ENCODE measurements at regions not wholly inside any gene's neighbourhood (a gene's known extent, or its start where the extent isn't known, plus 50 kb on each side); places are given as distances from the start of the nearest gene placed in this dataset.

DNA sequence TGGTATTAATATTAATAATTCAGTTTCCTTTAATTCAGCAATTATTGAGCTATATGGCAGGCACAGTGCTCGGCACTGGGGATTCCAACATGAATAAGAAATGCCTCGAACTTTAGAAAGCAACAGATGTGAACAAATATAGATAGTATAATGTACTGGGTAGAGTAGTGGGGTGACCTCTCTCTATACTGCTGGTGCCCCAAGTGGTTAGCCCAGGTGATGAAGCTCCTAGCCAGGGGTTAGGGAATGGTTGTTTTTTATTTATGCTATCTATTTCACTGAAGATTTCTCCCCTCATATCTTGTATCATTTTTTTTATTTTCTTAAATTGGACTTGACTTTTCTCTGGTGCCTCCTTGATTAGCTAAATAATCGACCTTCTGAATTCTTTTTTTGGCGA, 62.1 kb downstream of the BHLHE40 start:
- H3K36me3 ChIP-seq, result no peaks in the 10 kb centered on the region
- no peak overlapping the region for H3K27ac ChIP-seq
- no peak overlapping the region for H3K4me3 ChIP-seq (ENCODE audit: low read depth in 1 of 2, low read length in 1 of 2)
- peaks cover 14 to 16% of the 10 kb centered on the region in 2 experiments for H3K4me1 ChIP-seq (ENCODE audit: control insufficient read depth in 1 of 2, insufficient read depth in 1 of 2, low read depth in 1 of 2, low read length in 1 of 2)
- H3K9me3 ChIP-seq, result no peaks in the 10 kb centered on the region
- H3K27me3 ChIP-seq, result no peaks in the 10 kb centered on the region
- TF ChIP-seq, protein P1, sequence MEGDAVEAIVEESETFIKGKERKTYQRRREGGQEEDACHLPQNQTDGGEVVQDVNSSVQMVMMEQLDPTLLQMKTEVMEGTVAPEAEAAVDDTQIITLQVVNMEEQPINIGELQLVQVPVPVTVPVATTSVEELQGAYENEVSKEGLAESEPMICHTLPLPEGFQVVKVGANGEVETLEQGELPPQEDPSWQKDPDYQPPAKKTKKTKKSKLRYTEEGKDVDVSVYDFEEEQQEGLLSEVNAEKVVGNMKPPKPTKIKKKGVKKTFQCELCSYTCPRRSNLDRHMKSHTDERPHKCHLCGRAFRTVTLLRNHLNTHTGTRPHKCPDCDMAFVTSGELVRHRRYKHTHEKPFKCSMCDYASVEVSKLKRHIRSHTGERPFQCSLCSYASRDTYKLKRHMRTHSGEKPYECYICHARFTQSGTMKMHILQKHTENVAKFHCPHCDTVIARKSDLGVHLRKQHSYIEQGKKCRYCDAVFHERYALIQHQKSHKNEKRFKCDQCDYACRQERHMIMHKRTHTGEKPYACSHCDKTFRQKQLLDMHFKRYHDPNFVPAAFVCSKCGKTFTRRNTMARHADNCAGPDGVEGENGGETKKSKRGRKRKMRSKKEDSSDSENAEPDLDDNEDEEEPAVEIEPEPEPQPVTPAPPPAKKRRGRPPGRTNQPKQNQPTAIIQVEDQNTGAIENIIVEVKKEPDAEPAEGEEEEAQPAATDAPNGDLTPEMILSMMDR (IDR thresholded peaks at IDR 0.05), result no peak

DNA sequence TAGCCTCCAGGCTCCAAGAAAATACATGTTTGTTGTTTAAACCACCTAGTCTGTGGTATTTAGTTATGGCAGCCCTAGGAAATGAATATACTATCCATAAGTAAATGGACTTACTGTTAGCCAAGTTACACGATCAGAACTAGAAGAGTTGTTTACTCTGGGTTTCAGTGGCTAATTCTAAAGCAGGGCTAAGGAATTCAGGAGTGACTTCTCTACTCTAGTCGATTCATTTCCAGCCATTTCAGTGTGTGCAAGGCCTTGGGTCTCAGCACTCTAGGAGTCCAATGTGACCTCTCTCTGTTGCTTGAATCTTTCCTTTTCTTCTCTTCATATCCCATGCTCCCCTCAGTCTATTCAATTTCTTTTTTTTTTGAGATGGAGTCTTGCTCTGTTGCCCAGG, 66.7 kb downstream of the BHLHE40 start:
- Histone ChIP-seq H3K4me1 (ENCODE audit: control insufficient read depth in 1 of 2, insufficient read depth in 1 of 2, low read depth in 1 of 2, low read length in 1 of 2) (no peaks in the 10 kb centered on the region), H3K36me3 (no peaks in the 10 kb centered on the region), H3K27ac (no peak overlapping the region), H3K4me3 (ENCODE audit: low read depth in 1 of 2, low read length in 1 of 2) (no peak overlapping the region), H3K27me3 (no peaks in the 10 kb centered on the region), H3K9me3 (no peaks in the 10 kb centered on the region)
- TF ChIP-seq, protein P1 (IDR thresholded peaks at IDR 0.05), result no peak

DNA sequence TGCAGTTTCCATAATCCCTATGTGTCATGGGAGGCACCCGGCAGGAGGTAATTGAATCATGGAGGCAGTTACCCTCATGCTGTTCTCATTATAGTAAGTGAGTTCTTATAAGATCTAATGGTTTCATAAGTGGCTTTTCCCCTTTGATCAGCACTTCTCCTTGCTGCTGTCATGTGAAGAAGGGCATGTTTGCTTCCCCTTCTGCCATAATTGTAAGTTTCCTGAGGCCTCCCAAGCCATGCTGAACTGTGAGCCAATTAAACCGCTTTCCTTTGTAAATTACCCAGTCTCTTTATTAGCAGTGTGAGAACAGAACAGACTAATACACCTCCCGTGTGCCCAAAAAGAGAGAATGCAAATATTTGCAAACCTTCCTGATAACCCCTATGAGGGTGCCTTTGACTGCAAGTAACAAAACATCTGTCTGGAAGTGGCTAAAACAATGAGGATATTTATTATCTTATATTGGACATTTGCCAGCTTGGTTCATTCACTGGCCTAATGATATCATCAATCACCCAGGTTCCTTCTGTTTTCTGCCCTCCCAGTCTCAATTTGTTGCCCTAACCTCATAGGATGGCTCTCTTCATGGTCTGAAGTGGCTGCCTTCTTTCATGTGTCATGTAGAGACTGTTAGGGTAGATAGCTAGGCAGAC, 68.7 kb downstream of the BHLHE40 start:
- no peaks in the 10 kb centered on the region for H3K27me3 ChIP-seq
- TF ChIP-seq, protein P1 (IDR thresholded peaks at IDR 0.05), result no peak
- H3K4me3 ChIP-seq (ENCODE audit: low read depth in 1 of 2, low read length in 1 of 2), result no peak overlapping the region
- H3K27ac ChIP-seq, result no peak overlapping the region
- no peaks in the 10 kb centered on the region for H3K36me3 ChIP-seq
- no peaks in the 10 kb centered on the region for H3K9me3 ChIP-seq
- no peaks in the 10 kb centered on the region for H3K4me1 ChIP-seq (ENCODE audit: control insufficient read depth in 1 of 2, insufficient read depth in 1 of 2, low read depth in 1 of 2, low read length in 1 of 2)

DNA sequence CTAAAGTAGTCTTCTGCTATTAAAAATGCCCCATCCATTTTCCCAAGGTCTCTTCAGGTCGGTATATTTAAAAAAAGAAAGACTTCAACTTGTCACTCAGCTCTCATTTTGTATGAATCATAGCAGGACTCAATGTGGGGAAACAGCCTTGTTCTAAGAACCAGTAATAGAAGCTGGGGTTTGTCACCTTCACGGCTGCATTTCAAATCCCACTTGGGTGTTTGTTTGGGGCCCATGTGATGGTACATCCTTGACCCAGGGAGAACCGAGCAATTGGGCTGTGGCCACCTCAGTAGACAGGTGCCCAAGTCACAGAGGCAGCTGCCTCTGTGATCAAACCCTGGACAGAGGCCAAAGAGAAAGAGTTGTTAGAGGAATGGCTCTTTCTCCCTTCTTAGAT, 70.3 kb upstream of the ARL8B start:
- TF ChIP-seq, protein P1 (IDR thresholded peaks at IDR 0.05), result no peak
- Histone ChIP-seq H3K9me3 (no peaks in the 10 kb centered on the region), H3K36me3 (no peaks in the 10 kb centered on the region), H3K27me3 (no peaks in the 10 kb centered on the region), H3K4me3 (ENCODE audit: low read depth in 1 of 2, low read length in 1 of 2) (no peak overlapping the region), H3K4me1 (ENCODE audit: control insufficient read depth in 1 of 2, insufficient read depth in 1 of 2, low read depth in 1 of 2, low read length in 1 of 2) (peaks cover 35% of the 10 kb centered on the region in 2 experiments), H3K27ac (no peak overlapping the region)

DNA sequence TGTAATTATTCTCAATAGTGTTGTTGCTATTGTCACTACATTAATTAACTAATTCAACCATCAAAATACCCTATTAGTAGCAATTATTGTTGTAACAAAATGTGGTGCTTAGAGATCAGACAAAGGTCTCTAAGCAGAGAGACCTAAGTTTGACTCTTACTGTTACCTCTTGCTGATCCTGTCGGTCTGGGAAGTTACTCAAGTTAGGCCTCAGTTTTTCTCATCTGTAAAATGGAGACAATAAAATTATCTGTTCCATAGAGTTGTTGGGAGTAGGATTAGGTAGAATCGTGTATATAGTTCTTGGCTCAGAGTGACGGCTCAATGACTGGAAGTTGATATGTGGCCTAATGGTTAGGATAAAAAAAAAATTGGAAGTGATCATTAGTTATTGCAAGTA, 69.8 kb upstream of the ARL8B start:
- no peak overlapping the region for H3K27ac ChIP-seq
- no peaks in the 10 kb centered on the region for H3K9me3 ChIP-seq
- no peak overlapping the region for H3K4me3 ChIP-seq (ENCODE audit: low read depth in 1 of 2, low read length in 1 of 2)
- TF ChIP-seq, protein P1 (IDR thresholded peaks at IDR 0.05), result no peak
- no peaks in the 10 kb centered on the region for H3K36me3 ChIP-seq
- H3K4me1 ChIP-seq (ENCODE audit: control insufficient read depth in 1 of 2, insufficient read depth in 1 of 2, low read depth in 1 of 2, low read length in 1 of 2), result peaks cover 38 to 39% of the 10 kb centered on the region in 2 experiments
- H3K27me3 ChIP-seq, result no peaks in the 10 kb centered on the region

Data from neutrophil (primary cell).